Ishikawa (cell line): ENCODE measurements at regions not wholly inside any gene's neighbourhood (a gene's known extent, or its start where the extent isn't known, plus 50 kb on each side); places are given as distances from the start of the nearest gene placed in this dataset.

Source experiments
- CEBPB ChIP-seq: IDR thresholded peaks from 2 replicates; pipeline ENCODE4 v1.6.1; 2012
- CREB1 ChIP-seq: IDR thresholded peaks from 2 replicates; pipeline ENCODE4 v1.6.1; 2012; ENCODE audit warnings: low read depth
- EGR1 ChIP-seq: IDR thresholded peaks from 2 replicates; pipeline ENCODE4 v1.6.1; 2012
- EP300 ChIP-seq: IDR thresholded peaks from 2 replicates; pipeline ENCODE4 v1.6.1; 2012; ENCODE audit warnings: borderline replicate concordance
- FOXM1 ChIP-seq: IDR thresholded peaks from 2 replicates; pipeline ENCODE4 v1.6.1; 2012; ENCODE audit warnings: low read depth, borderline replicate concordance
- MAX ChIP-seq: IDR thresholded peaks from 2 replicates; pipeline ENCODE4 v1.6.1; 2012
- RAD21 ChIP-seq: IDR thresholded peaks from 2 replicates; pipeline ENCODE4 v1.6.1; 2012; ENCODE audit warnings: low read depth
- REST ChIP-seq: IDR thresholded peaks from 2 replicates; pipeline ENCODE4 v1.6.1; 2012; ENCODE audit warnings: low read depth, mild to moderate bottlenecking
- TAF1 ChIP-seq: IDR thresholded peaks from 2 replicates; pipeline ENCODE4 v1.6.1; 2012; ENCODE audit warnings: low read depth, mild to moderate bottlenecking
- TCF12 ChIP-seq: IDR thresholded peaks from 2 replicates; pipeline ENCODE4 v1.6.1; 2012; ENCODE audit warnings: low read depth
- TEAD4 ChIP-seq: IDR thresholded peaks from 2 replicates; pipeline ENCODE4 v1.6.1; 2012
- YY1 ChIP-seq: IDR thresholded peaks from 2 replicates; pipeline ENCODE4 v1.6.1; 2012; ENCODE audit warnings: low read depth
- ZBTB7A ChIP-seq: IDR thresholded peaks from 2 replicates; pipeline ENCODE4 v1.6.1; 2012; ENCODE audit warnings: low read depth

DNA sequence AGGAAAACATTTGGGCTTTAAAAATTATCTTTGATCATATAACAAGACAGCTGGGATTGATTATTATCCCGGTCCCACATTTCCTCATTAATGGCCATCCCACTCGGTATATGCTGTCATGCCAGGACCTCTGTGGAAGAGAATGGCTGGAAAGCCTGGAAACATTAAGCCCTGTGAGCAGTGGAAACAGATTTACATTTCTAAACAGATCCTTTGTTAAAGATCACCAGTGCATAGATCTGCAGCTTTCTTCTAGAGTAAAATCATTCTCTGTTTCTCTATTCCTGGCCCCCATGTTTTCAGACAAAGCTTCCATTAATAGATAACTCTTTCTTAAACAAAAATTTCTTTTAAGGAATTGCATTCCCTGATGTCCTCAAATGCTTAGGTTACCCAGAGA, 152.2 kb downstream of the CAVIN4 start:
- no peak for TF ChIP-seq EGR1
- no peak for TF ChIP-seq MAX
- no peak for TF ChIP-seq CEBPB
- TF ChIP-seq EP300: no peak
- no peak for TF ChIP-seq CREB1
- TF ChIP-seq REST: no peak
- TF ChIP-seq RAD21: no peak
- no peak for TF ChIP-seq YY1
- no peak for TF ChIP-seq TEAD4
- no peak for TF ChIP-seq ZBTB7A
- TF ChIP-seq TCF12: no peak
- TF ChIP-seq TAF1: no peak
- TF ChIP-seq FOXM1: no peak
